ENCODE measurements at regions not wholly inside any gene's neighbourhood (a gene's known extent, or its start where the extent isn't known, plus 50 kb on each side); places are given as distances from the start of the nearest gene placed in this dataset.

GRCh38 chr4:187060551-187060950 lies 336.9 kb upstream of the FAT1 start:
- H3K4me3 Mint-ChIP-seq = no peak overlapping the region
- Histone ChIP-seq H3K9me3 (ENCODE audit: control insufficient read depth in 1 of 2, insufficient read depth in 1 of 2, low read length in 2 of 2) (peaks cover 0 to 43% of the 10 kb centered on the region in 2 experiments), H3K27ac (ENCODE audit: low read depth in 1 of 2, low read length in 2 of 2) (no peak overlapping the region), H3K36me3 (ENCODE audit: insufficient read depth, low read length) (no peaks in the 10 kb centered on the region), H3K4me1 (ENCODE audit: insufficient read depth, low read length) (no peaks in the 10 kb centered on the region), H3K27me3 (ENCODE audit: control insufficient read depth in 1 of 2, insufficient read depth in 2 of 2, low read length in 2 of 2) (no peaks in the 10 kb centered on the region), H3K4me3 (ENCODE audit: low read length) (no peak overlapping the region)
- intact Hi-C loops (cut with DNase I, micrococcal nuclease) = no loop called here
- peaks cover 2% of the 10 kb centered on the region for H3K9me3 Mint-ChIP-seq
- no peak for TF ChIP-seq CTCF (IDR thresholded peaks at IDR 0.05)
- H3K27me3 Mint-ChIP-seq = no peaks in the 10 kb centered on the region
- ChIA-PET POLR2A (no interaction called here), CTCF (no interaction called here)
- H3K4me1 Mint-ChIP-seq (ENCODE audit: low read depth) = no peaks in the 10 kb centered on the region
- H3K27ac Mint-ChIP-seq = no peak overlapping the region
- no peak for ATAC-seq (ENCODE audit: poor library complexity)
- DNase-seq = no peak
- no peaks in the 10 kb centered on the region for H3K36me3 Mint-ChIP-seq (ENCODE audit: low read depth)

- no peaks in the 10 kb centered on the region for H3K27me3 Mint-ChIP-seq
Measured at GRCh38 chr4:187063251-187063650, 339.6 kb upstream of the FAT1 start.

GRCh38 chr4:187064033-187064432 lies 340.4 kb upstream of the FAT1 start:
- TF ChIP-seq CTCF (IDR thresholded peaks at IDR 0.05) = no peak
- H3K27ac Mint-ChIP-seq = no peak overlapping the region
- CTCF ChIA-PET = no interaction called here
- DNase-seq (no peak), ATAC-seq (ENCODE audit: poor library complexity) (no peak)
- H3K4me1 Mint-ChIP-seq (ENCODE audit: low read depth) = no peaks in the 10 kb centered on the region
- Histone ChIP-seq H3K4me1 (ENCODE audit: insufficient read depth, low read length) (no peaks in the 10 kb centered on the region), H3K27me3 (ENCODE audit: control insufficient read depth in 1 of 2, insufficient read depth in 2 of 2, low read length in 2 of 2) (no peaks in the 10 kb centered on the region), H3K27ac (ENCODE audit: low read depth in 1 of 2, low read length in 2 of 2) (no peak overlapping the region), H3K4me3 (ENCODE audit: low read length) (no peak overlapping the region), H3K36me3 (ENCODE audit: insufficient read depth, low read length) (no peaks in the 10 kb centered on the region), H3K9me3 (ENCODE audit: control insufficient read depth in 1 of 2, insufficient read depth in 1 of 2, low read length in 2 of 2) (peaks cover 0 to 42% of the 10 kb centered on the region in 2 experiments)
- POLR2A ChIA-PET = no interaction called here
- no peaks in the 10 kb centered on the region for H3K36me3 Mint-ChIP-seq (ENCODE audit: low read depth)
- H3K9me3 Mint-ChIP-seq = no peaks in the 10 kb centered on the region
- no peaks in the 10 kb centered on the region for H3K27me3 Mint-ChIP-seq
- intact Hi-C loops (cut with DNase I, micrococcal nuclease) = no loop called here
- H3K4me3 Mint-ChIP-seq = no peak overlapping the region

More at GRCh38 chr4:187063251-187063650, 339.6 kb upstream of the FAT1 start:
- CTCF ChIA-PET = no interaction called here
- no peak overlapping the region for H3K4me3 Mint-ChIP-seq
- POLR2A ChIA-PET = no interaction called here
- Histone ChIP-seq H3K27ac (ENCODE audit: low read depth in 1 of 2, low read length in 2 of 2) (no peak overlapping the region), H3K27me3 (ENCODE audit: control insufficient read depth in 1 of 2, insufficient read depth in 2 of 2, low read length in 2 of 2) (no peaks in the 10 kb centered on the region), H3K4me3 (ENCODE audit: low read length) (no peak overlapping the region), H3K4me1 (ENCODE audit: insufficient read depth, low read length) (no peaks in the 10 kb centered on the region), H3K36me3 (ENCODE audit: insufficient read depth, low read length) (no peaks in the 10 kb centered on the region), H3K9me3 (ENCODE audit: control insufficient read depth in 1 of 2, insufficient read depth in 1 of 2, low read length in 2 of 2) (peaks cover 0 to 43% of the 10 kb centered on the region in 2 experiments)
- DNase-seq = no peak
- H3K27ac Mint-ChIP-seq = no peak overlapping the region
- ATAC-seq (ENCODE audit: poor library complexity) = no peak
- no peaks in the 10 kb centered on the region for H3K36me3 Mint-ChIP-seq (ENCODE audit: low read depth)
- H3K4me1 Mint-ChIP-seq (ENCODE audit: low read depth) = no peaks in the 10 kb centered on the region
- no peak for TF ChIP-seq CTCF (IDR thresholded peaks at IDR 0.05)
- intact Hi-C loops (cut with DNase I, micrococcal nuclease) = no loop called here
- H3K9me3 Mint-ChIP-seq = peaks cover 2% of the 10 kb centered on the region
